Fibroblast of lung (primary cell): ENCODE measurements at regions not wholly inside any gene's neighbourhood (a gene's known extent, or its start where the extent isn't known, plus 50 kb on each side); places are given as distances from the start of the nearest gene placed in this dataset.

Source experiments
- DNase-seq, 2 donors: peaks; one replicate each; pipeline versions ENCODE4 v3.0.0 to v3.0.0-alpha.2; 2010; ENCODE audit warnings: low read depth in 2 of 2
- H2AFZ ChIP-seq: 2 replicates; pipeline ENCODE4 v1.5.1; 2012; ENCODE audit warnings: low read length, control low read depth, inconsistent platforms
- H3K27ac ChIP-seq: 2 replicates; pipeline ENCODE4 v1.5.1; 2011; ENCODE audit warnings: low read length, control low read depth; ENCODE audit not compliant: insufficient read depth
- H3K27me3 ChIP-seq: 2 replicates; pipeline ENCODE4 v1.5.1; 2011; ENCODE audit warnings: mild to moderate bottlenecking, low read length; ENCODE audit not compliant: control insufficient read depth, insufficient read depth
- H3K36me3 ChIP-seq: 2 replicates; pipeline ENCODE4 v1.5.1; 2011; ENCODE audit warnings: low read length; ENCODE audit not compliant: control insufficient read depth, insufficient read depth
- H3K4me1 ChIP-seq: 2 replicates; pipeline ENCODE4 v1.5.1; 2011; ENCODE audit warnings: low read length; ENCODE audit not compliant: control insufficient read depth, insufficient read depth; ENCODE audit errors: extremely low read depth
- H3K4me2 ChIP-seq: 2 replicates; pipeline ENCODE4 v1.5.1; 2011; ENCODE audit warnings: low read length, control low read depth; ENCODE audit not compliant: insufficient read depth; ENCODE audit errors: extremely low read depth
- H3K4me3 ChIP-seq, 4 experiments: fragments of 200-600 bp in 1 of 4; sonication (generic) in 1 of 4; replicated peaks in 1 of 4; 2 replicates each; pipeline ENCODE4 v1.5.1; 2011 to 2016; ENCODE audit warnings: low read length in 4 of 4, low read depth in 3 of 4, mild to moderate bottlenecking in 3 of 4, control low read depth in 2 of 4, inconsistent platforms in 1 of 4, mixed read lengths in 1 of 4; ENCODE audit not compliant: insufficient read depth in 1 of 4; ENCODE audit errors: control extremely low read depth in 1 of 4
- H3K79me2 ChIP-seq: 2 replicates; pipeline ENCODE4 v1.5.1; 2012; ENCODE audit warnings: mild to moderate bottlenecking, low read length, inconsistent platforms; ENCODE audit not compliant: control insufficient read depth, insufficient read depth
- H3K9ac ChIP-seq: 2 replicates; pipeline ENCODE4 v1.5.1; 2011; ENCODE audit warnings: mild to moderate bottlenecking, low read length, control low read depth; ENCODE audit not compliant: insufficient read depth
- H3K9me3 ChIP-seq: 2 replicates; pipeline ENCODE4 v1.5.1; 2012; ENCODE audit warnings: low read depth, low read length; ENCODE audit not compliant: control insufficient read depth, insufficient read depth
- H4K20me1 ChIP-seq: 2 replicates; pipeline ENCODE4 v1.5.1; 2011; ENCODE audit warnings: low read length; ENCODE audit not compliant: control insufficient read depth, insufficient read depth; ENCODE audit errors: extremely low read depth
- CTCF ChIP-seq, 2 donors: IDR thresholded peaks in 1 of 2; conservative IDR thresholded peaks in 1 of 2; 1 replicate in 1 of 2; 2 replicates in 1 of 2; pipeline ENCODE4 v1.5.1; 2011 to 2012; ENCODE audit warnings: low read length in 2 of 2, control low read depth in 1 of 2, inconsistent platforms in 1 of 2, low read depth in 1 of 2, mild to moderate bottlenecking in 1 of 2
- EZH2 ChIP-seq: IDR thresholded peaks from 2 replicates; pipeline ENCODE4 v1.5.1; 2012; ENCODE audit warnings: low read length, control low read depth, mild to moderate bottlenecking; ENCODE audit errors: missing control alignments

- no peak overlapping the region for H2AFZ ChIP-seq
- H3K4me3 ChIP-seq = no peak overlapping the region
- no peaks in the 10 kb centered on the region for H3K4me1 ChIP-seq
- DNase-seq = no peak
- H4K20me1 ChIP-seq = no peaks in the 10 kb centered on the region
- no peaks in the 10 kb centered on the region for H3K79me2 ChIP-seq
- no peak overlapping the region for H3K9ac ChIP-seq
- H3K4me2 ChIP-seq = no peak overlapping the region
- no peak for TF ChIP-seq CTCF (conservative IDR thresholded peaks at IDR 0.05 in 1 of 2, IDR thresholded peaks at IDR 0.05 in 1 of 2; ENCODE audit: low read depth in 1 of 2, low read length in 2 of 2)
- TF ChIP-seq EZH2 = no peak
- H3K36me3 ChIP-seq = no peaks in the 10 kb centered on the region
- no peaks in the 10 kb centered on the region for H3K9me3 ChIP-seq
- H3K27ac ChIP-seq = no peak overlapping the region
- no peaks in the 10 kb centered on the region for H3K27me3 ChIP-seq
These were observed 125.2 kb upstream of the TRAM1L1 start for GRCh38 chr4:117210551-117210950.

GRCh38 chr4:117224256-117224655 is 138.9 kb upstream of the TRAM1L1 start:
- H3K79me2 ChIP-seq = no peaks in the 10 kb centered on the region
- no peaks in the 10 kb centered on the region for H3K27me3 ChIP-seq
- no peak overlapping the region for H3K4me3 ChIP-seq
- H3K4me2 ChIP-seq = no peak overlapping the region
- H3K27ac ChIP-seq = no peak overlapping the region
- H3K36me3 ChIP-seq = no peaks in the 10 kb centered on the region
- no peak overlapping the region for H2AFZ ChIP-seq
- DNase-seq = no peak
- H3K9me3 ChIP-seq = no peaks in the 10 kb centered on the region
- no peaks in the 10 kb centered on the region for H4K20me1 ChIP-seq
- H3K4me1 ChIP-seq = no peaks in the 10 kb centered on the region
- H3K9ac ChIP-seq = no peak overlapping the region
- TF ChIP-seq EZH2 (no peak), CTCF (conservative IDR thresholded peaks at IDR 0.05 in 1 of 2, IDR thresholded peaks at IDR 0.05 in 1 of 2; ENCODE audit: low read depth in 1 of 2, low read length in 2 of 2) (no peak)

- Histone ChIP-seq H3K27me3 (no peaks in the 10 kb centered on the region), H3K4me3 (no peak overlapping the region), H3K36me3 (no peaks in the 10 kb centered on the region), H3K27ac (no peak overlapping the region), H3K79me2 (no peaks in the 10 kb centered on the region), H3K4me2 (no peak overlapping the region), H3K9ac (no peak overlapping the region), H3K4me1 (no peaks in the 10 kb centered on the region), H3K9me3 (no peaks in the 10 kb centered on the region), H2AFZ (no peak overlapping the region), H4K20me1 (no peaks in the 10 kb centered on the region)
- TF ChIP-seq CTCF (conservative IDR thresholded peaks at IDR 0.05 in 1 of 2, IDR thresholded peaks at IDR 0.05 in 1 of 2; ENCODE audit: low read depth in 1 of 2, low read length in 2 of 2) = no peak
- no peak for TF ChIP-seq EZH2
- DNase-seq = no peak
These were observed 140.1 kb upstream of the TRAM1L1 start for GRCh38 chr4:117225471-117225870.
